ENCODE measurements at regions not wholly inside any gene's neighbourhood (a gene's known extent, or its start where the extent isn't known, plus 50 kb on each side); places are given as distances from the start of the nearest gene placed in this dataset.

GRCh38 chr2:64342195-64343099 is 111.5 kb upstream of the LGALSL start:
- DNase-seq (ENCODE audit: low read depth), result no peak
- no peak overlapping the region for H3K4me3 ChIP-seq (ENCODE audit: low read depth, low read length)
- TF ChIP-seq POLR2A (IDR thresholded peaks at IDR 0.05; ENCODE audit: extremely low read depth, insufficient read length) (no peak), CTCF (IDR thresholded peaks at IDR 0.05; ENCODE audit: low read depth, low read length) (no peak), MYC (IDR thresholded peaks at IDR 0.05; ENCODE audit: low read depth, low read length) (no peak)
- TF ChIP-seq, protein P1, sequence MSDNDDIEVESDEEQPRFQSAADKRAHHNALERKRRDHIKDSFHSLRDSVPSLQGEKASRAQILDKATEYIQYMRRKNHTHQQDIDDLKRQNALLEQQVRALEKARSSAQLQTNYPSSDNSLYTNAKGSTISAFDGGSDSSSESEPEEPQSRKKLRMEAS (IDR thresholded peaks at IDR 0.05; ENCODE audit: low read depth, low read length), result no peak

DNA sequence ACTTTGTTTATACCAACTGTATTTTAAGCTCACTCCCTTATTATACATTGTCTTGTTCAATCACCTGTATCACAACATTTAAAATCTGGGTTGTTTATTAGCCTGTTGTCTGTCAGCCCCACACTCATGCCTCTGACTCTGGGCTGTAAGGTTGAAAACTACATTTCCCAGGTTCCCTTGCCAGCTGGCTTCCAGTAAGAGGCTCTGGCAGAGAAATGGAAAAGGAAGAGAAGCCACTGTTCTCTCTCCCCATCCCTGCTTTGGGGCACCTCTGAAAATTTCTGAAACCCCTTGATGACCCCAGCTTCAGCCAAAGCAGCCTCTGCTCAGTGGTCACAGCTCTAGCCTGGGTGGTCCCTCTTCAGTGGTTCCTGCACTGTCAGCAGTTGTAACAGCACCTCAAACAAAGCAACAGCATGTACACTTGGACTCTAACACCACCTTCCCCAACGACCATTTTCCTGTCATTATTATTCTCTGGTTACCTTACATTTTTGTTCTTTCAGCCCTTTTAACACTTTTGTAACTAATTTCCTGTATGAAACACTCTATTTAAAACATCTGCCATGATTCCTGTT is 108.9 kb upstream of the LGALSL start:
- no peak for DNase-seq (ENCODE audit: low read depth)
- no peak overlapping the region for H3K4me3 ChIP-seq (ENCODE audit: low read depth, low read length)
- TF ChIP-seq MYC (IDR thresholded peaks at IDR 0.05; ENCODE audit: low read depth, low read length), result no peak
- TF ChIP-seq CTCF (IDR thresholded peaks at IDR 0.05; ENCODE audit: low read depth, low read length), result no peak
- TF ChIP-seq, protein P1 (IDR thresholded peaks at IDR 0.05; ENCODE audit: low read depth, low read length), result no peak
- no peak for TF ChIP-seq POLR2A (IDR thresholded peaks at IDR 0.05; ENCODE audit: extremely low read depth, insufficient read length)

DNA sequence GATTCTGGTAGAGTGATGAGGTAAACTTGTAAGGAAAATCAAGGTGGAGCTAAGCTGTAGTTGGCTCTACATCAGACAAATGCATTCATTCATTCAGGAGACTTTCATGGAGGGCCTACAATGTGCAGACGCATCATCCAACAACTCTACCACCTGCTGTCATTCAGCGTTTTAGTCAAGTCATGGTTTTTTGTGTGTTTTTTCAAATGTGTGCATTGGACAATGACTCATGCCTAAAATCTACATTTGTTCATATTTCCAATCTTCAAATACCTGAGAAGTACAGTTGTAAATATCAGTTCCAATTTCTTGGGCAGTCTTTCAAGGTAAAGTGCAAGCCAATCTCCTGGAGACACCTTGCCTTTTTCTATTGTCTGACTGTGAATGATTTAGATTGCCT is 108.0 kb upstream of the LGALSL start:
- TF ChIP-seq, protein P1 (IDR thresholded peaks at IDR 0.05; ENCODE audit: low read depth, low read length), result no peak
- TF ChIP-seq POLR2A (IDR thresholded peaks at IDR 0.05; ENCODE audit: extremely low read depth, insufficient read length) (no peak), MYC (IDR thresholded peaks at IDR 0.05; ENCODE audit: low read depth, low read length) (no peak), CTCF (IDR thresholded peaks at IDR 0.05; ENCODE audit: low read depth, low read length) (no peak)
- H3K4me3 ChIP-seq (ENCODE audit: low read depth, low read length), result no peak overlapping the region
- DNase-seq (ENCODE audit: low read depth), result no peak

GRCh38 chr2:64348386-64349130 is 105.4 kb upstream of the LGALSL start:
- no peak for TF ChIP-seq POLR2A (IDR thresholded peaks at IDR 0.05; ENCODE audit: extremely low read depth, insufficient read length)
- TF ChIP-seq, protein P1 (IDR thresholded peaks at IDR 0.05; ENCODE audit: low read depth, low read length), result no peak
- TF ChIP-seq MYC (IDR thresholded peaks at IDR 0.05; ENCODE audit: low read depth, low read length), result no peak
- no peak for TF ChIP-seq CTCF (IDR thresholded peaks at IDR 0.05; ENCODE audit: low read depth, low read length)
- DNase-seq (ENCODE audit: low read depth), result no peak
- H3K4me3 ChIP-seq (ENCODE audit: low read depth, low read length), result no peak overlapping the region

GRCh38 chr2:64349131-64349530 is 104.8 kb upstream of the LGALSL start:
- no peak overlapping the region for H3K4me3 ChIP-seq (ENCODE audit: low read depth, low read length)
- DNase-seq (ENCODE audit: low read depth), result no peak
- TF ChIP-seq CTCF (IDR thresholded peaks at IDR 0.05; ENCODE audit: low read depth, low read length) (no peak), MYC (IDR thresholded peaks at IDR 0.05; ENCODE audit: low read depth, low read length) (no peak), POLR2A (IDR thresholded peaks at IDR 0.05; ENCODE audit: extremely low read depth, insufficient read length) (no peak)
- TF ChIP-seq, protein P1 (IDR thresholded peaks at IDR 0.05; ENCODE audit: low read depth, low read length), result no peak
